AG09309 (cell line): ENCODE measurements at regions not wholly inside any gene's neighbourhood (a gene's known extent, or its start where the extent isn't known, plus 50 kb on each side); places are given as distances from the start of the nearest gene placed in this dataset.

Source experiments
- DNase-seq: peaks from one replicate; pipeline ENCODE4 v3.0.0-alpha.2; 2010; ENCODE audit warnings: low read depth
- H3K4me3 ChIP-seq: 2 replicates; pipeline ENCODE4 v1.5.1; 2011; ENCODE audit warnings: mild to moderate bottlenecking, low read depth, low read length, moderate library complexity; ENCODE audit not compliant: control insufficient read depth
- CTCF ChIP-seq: IDR thresholded peaks from 2 replicates; pipeline ENCODE4 v1.5.1; 2011; ENCODE audit warnings: mild to moderate bottlenecking, low read depth, low read length, inconsistent platforms; ENCODE audit not compliant: insufficient read depth, control insufficient read depth; ENCODE audit errors: missing control alignments

GRCh38 chr4:104129243-104129642 is 365.5 kb downstream of the CXXC4 start:
- no peak for TF ChIP-seq CTCF
- no peak for DNase-seq
- no peak overlapping the region for H3K4me3 ChIP-seq

GRCh38 chr4:104128850-104129213 is 365.9 kb downstream of the CXXC4 start:
- no peak for DNase-seq
- no peak overlapping the region for H3K4me3 ChIP-seq
- no peak for TF ChIP-seq CTCF

GRCh38 chr4:104128031-104128849 is 366.5 kb downstream of the CXXC4 start:
- no peak for DNase-seq
- no peak for TF ChIP-seq CTCF

GRCh38 chr4:104123021-104123420 is 371.7 kb downstream of the CXXC4 start:
- no peak for TF ChIP-seq CTCF
- no peak overlapping the region for H3K4me3 ChIP-seq
- DNase-seq = no peak

More at GRCh38 chr4:104128031-104128849, 366.5 kb downstream of the CXXC4 start:
- H3K4me3 ChIP-seq = no peak overlapping the region

GRCh38 chr4:104117776-104118175 is 376.9 kb downstream of the CXXC4 start:
- DNase-seq = no peak
- no peak for TF ChIP-seq CTCF
- no peak overlapping the region for H3K4me3 ChIP-seq

- DNase-seq = no peak
- no peak overlapping the region for H3K4me3 ChIP-seq
- TF ChIP-seq CTCF = no peak
Measured at GRCh38 chr4:104113850-104114249, 380.8 kb downstream of the CXXC4 start.
